Suppressor macrophage treated with lipopolysaccharide for 1 hour (primary cell): ENCODE measurements at regions not wholly inside any gene's neighbourhood (a gene's known extent, or its start where the extent isn't known, plus 50 kb on each side); places are given as distances from the start of the nearest gene placed in this dataset.
"Not testable (repeated sequence)": the region's sequence is repeated elsewhere in the genome, so short reads cannot be mapped to it uniquely, and the experiment has no call there.

ENCODE experiments used
- DNase-seq, 3 donors: peaks; one replicate each; pipeline ENCODE4 v3.0.0-alpha.2; 2020 to 2022

- no peak for DNase-seq
Measured at GRCh38 chr9:82457891-82458290, 469.3 kb downstream of the SPATA31D1 start.

DNA sequence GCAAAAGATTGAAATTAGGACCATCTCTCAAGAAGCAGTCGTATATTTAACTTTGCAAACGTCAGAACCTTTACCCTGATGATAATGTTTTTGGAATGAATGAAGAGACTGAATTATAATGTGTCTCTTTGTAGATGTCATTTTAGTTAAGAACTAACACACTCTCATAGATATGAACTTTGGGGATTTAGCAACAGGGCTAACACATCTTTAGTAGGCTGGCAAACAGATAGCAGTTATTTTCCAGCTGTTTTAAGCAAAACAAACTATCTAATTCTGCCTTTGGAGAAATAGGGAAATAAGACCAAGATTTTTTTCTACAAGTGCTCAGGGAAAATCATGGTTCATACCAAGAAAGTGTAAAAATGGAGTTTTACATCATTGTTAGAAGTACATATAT lies 469.7 kb downstream of the SPATA31D1 start:
- DNase-seq: no peak

DNA sequence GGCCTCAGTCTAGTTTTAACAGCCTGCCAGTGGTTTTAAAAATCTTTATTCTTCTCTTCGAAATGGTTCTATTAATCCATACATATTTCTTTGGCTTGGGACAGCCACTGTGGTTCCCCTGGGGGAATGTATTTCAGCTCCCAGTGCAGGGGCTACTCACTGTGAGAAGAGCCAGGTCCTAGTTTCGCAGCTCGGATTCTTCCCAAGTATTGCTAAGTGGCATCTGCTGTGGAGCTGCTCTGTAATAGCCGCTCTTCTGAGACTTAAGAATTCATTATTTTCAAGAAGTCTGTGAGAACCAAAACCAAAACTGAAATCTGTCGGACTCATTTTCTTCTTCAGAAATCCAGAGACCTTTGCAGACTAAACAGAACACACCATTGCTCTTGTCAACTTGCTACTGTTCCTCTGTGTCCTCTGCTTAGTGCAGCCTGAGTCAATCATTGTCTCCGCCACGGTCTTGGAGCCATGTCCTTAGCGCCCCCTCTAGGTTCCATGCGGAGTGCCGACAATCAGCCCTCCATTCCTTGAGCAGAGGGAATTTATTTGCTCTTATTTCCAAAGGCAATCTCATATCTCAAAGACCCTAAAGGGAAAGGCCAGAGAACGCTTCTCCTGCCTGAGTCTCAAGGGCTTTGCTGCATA lies 478.2 kb downstream of the SPATA31D1 start:
- DNase-seq: no peak

GRCh38 chr9:82467436-82467835 lies 478.9 kb downstream of the SPATA31D1 start:
- no peak for DNase-seq

DNA sequence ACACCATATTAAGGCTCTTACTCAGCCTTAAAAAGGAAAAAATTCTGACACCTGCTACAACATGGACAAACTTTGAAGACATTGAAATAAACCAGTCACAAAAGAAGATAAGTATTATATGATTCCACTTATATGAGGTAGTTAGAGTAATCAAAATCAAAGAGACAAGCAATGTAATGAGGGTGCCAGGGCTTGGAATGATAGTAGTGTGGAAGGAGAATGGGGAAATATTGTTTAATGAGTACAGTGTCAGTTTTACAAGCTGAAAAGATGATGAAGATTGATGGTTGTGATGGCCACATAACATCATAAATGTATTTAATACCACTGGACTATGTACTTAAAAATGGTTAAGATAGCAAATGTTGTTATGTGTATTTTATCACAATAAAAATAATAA lies 485.7 kb downstream of the SPATA31D1 start:
- no peak for DNase-seq

- DNase-seq: no peak
Measured at GRCh38 chr9:82475584-82476301, 487.2 kb downstream of the SPATA31D1 start.

DNA sequence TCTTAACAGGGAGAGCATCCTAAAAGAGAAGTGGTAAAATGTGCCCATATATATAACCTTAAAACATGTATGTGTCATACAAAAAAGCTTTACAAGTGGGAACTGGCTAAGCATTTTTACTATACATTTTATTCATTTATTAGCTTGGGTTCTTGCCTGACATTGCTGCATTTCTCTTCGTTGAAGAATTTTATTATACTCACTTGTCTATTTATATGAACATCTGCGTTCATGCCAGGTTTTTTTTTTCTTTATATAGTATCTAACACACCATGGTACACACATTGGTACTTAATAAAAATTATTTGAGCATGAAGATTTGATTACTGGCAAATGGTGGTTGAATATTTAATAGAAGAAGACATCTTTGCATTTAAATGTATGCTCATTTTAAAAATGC lies 492.3 kb downstream of the SPATA31D1 start:
- DNase-seq: no peak

- no peak for DNase-seq
Measured at GRCh38 chr9:82487935-82488312, 499.4 kb downstream of the SPATA31D1 start.

- no peak for DNase-seq
Measured at GRCh38 chr9:82488313-82489200, 500.0 kb downstream of the SPATA31D1 start.

DNA sequence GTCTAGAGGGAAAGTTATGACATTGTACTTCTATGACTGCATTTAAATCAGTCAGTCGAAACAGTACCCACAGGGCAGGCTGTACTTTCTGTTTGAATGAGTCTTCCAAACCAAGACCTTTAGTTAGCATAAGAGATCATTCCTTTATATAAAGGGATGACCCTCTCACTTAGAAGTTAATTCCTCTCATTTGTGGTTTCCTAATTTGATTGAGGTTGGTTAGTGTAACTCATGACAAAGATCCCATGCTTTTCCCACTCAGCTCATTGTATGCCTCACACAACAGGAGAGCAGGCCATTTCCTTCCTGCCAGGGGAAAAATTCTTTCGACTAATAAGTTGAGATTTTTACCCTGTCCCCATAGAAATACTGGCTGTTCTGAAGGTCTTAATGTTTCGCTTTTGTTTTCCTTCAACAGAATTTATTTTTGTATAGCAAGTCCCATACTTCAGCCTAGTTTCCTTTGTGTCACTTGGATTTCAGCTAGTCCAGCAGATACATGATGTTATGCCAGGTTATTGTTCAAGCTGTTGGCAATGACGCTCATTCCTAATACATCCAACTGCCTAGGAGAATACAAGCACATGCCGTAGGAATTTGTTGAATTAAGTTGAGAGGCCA lies 500.7 kb downstream of the SPATA31D1 start:
- no peak for DNase-seq

GRCh38 chr9:82490019-82490499 lies 501.5 kb downstream of the SPATA31D1 start:
- no peak for DNase-seq

- DNase-seq: not testable (repeated sequence)
Measured at GRCh38 chr9:82490821-82491220, 502.2 kb downstream of the SPATA31D1 start.

GRCh38 chr9:82491604-82492003 lies 503.0 kb downstream of the SPATA31D1 start:
- DNase-seq: no peak

- DNase-seq: no peak
Measured at GRCh38 chr9:82492274-82492673, 503.7 kb downstream of the SPATA31D1 start.

- peak in 1 of 3 donors; percentile 3 for DNase-seq
Measured at GRCh38 chr9:82495884-82496777, 507.6 kb downstream of the SPATA31D1 start.

- DNase-seq: no peak
Measured at GRCh38 chr9:82498541-82499317, 510.2 kb downstream of the SPATA31D1 start.

- DNase-seq: no peak
Measured at GRCh38 chr9:82499337-82499736, 510.8 kb downstream of the SPATA31D1 start.

DNA sequence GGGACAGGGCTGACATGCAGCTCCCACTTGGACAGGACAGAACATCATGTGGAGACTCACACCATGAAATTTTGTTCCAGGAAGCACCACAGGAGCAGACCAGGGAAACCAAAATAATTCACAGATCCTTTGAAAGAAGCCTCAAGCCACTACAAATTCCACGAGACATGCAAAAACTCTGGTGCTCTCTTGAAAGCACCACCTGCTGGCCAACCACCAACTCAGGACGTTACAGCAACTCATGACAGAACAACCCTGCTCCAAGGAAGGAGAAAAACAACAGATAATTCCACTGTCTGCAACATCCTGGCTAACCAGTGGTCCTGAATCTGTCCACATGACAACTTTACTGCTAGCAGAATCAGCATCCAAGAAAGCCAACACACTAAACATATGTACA lies 516.0 kb downstream of the SPATA31D1 start:
- no peak for DNase-seq

GRCh38 chr9:82511626-82512025 lies 523.1 kb downstream of the SPATA31D1 start:
- no peak for DNase-seq

GRCh38 chr9:82512728-82513127 lies 524.2 kb downstream of the SPATA31D1 start:
- DNase-seq: no peak

DNA sequence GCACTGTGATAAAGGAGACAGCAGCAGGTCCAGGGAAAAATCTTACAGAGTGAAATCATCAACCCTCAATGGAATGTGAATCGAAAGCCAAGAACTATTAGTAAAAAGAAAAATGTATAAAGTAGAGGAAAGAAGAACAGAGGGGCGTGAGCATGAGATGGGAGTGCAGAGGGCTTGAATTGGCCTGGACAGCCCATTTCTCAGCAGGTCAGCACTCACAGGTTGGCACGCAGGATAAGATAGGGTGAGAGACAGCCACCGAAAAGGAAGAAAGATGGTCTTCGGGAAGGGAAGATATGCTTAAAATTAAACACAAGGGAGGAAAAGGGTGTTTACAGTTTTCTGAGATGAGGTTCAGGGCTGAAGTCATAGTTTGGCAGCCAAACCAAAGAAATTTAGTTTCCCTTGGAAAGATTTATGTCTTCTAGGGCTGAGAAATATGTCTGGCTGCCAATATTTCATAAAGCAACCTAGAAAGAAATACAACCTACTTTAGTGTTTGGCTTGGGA lies 524.7 kb downstream of the SPATA31D1 start:
- DNase-seq: no peak
